Prostate gland (tissue), 2 donors: ENCODE measurements at regions not wholly inside any gene's neighbourhood (a gene's known extent, or its start where the extent isn't known, plus 50 kb on each side); places are given as distances from the start of the nearest gene placed in this dataset.

Source experiments
- CTCF ChIP-seq, 4 experiments: fragments of 200-600 bp in 2 of 4; fragments of 450-650 bp in 2 of 4; sonication (generic) in 2 of 4; IDR thresholded peaks; 1 replicate in 3 of 4; 2 replicates in 1 of 4; pipeline ENCODE4 v1.5.1; 2016 to 2019; ENCODE audit warnings: antibody characterized with exemption in 4 of 4, mild to moderate bottlenecking in 2 of 4, moderate library complexity in 2 of 4
- POLR2AphosphoS5 ChIP-seq: sonication (generic); formaldehyde crosslinking; IDR thresholded peaks from one replicate; pipeline ENCODE4 v1.6.1; 2017; ENCODE audit warnings: antibody characterized with exemption

GRCh38 chr3:163043074-163043473 is 1546.5 kb downstream of the OTOL1 start:
- TF ChIP-seq CTCF (IDR thresholded peaks at IDR 0.05) (no peak), POLR2AphosphoS5 (no peak)
